Activated CD8-positive, alpha-beta T cell treated with anti-CD3 and anti-CD28 coated beads, Interleukin-2, amount 10 ng/mL, durations not matched to agents 7 days and 5 days (primary cell): ENCODE measurements at regions not wholly inside any gene's neighbourhood (a gene's known extent, or its start where the extent isn't known, plus 50 kb on each side); places are given as distances from the start of the nearest gene placed in this dataset.

Experiments used
- ATAC-seq: fragments of 150-1000 bp; cut with Tn5 transposase; one replicate; pipeline ENCODE4 v1.10.0; 2021; ENCODE audit warnings: moderate library complexity
- CTCF ChIA-PET: fragments of 350-600 bp; sonication (Branson Sonifier 250); formaldehyde crosslinking; loops from one replicate; lab custom pipeline; 2021; ENCODE audit warnings: antibody characterized with exemption; lab: Charles Lee
- POLR2A ChIA-PET: fragments of 350-600 bp; sonication (Branson Sonifier 250); formaldehyde crosslinking; loops from one replicate; lab custom pipeline; 2021; ENCODE audit warnings: antibody characterized with exemption; lab: Charles Lee
- DNase-seq: peaks from one replicate; pipeline ENCODE4 v3.0.0-alpha.2; 2020
- H3K27ac Mint-ChIP-seq: one replicate; pipeline ENCODE4 v1.8.0; 2021; ENCODE audit warnings: mild to moderate bottlenecking, mixed read lengths
- H3K27me3 Mint-ChIP-seq: one replicate; pipeline ENCODE4 v1.8.0; 2021; ENCODE audit warnings: low read depth, mixed read lengths
- H3K36me3 Mint-ChIP-seq: one replicate; pipeline ENCODE4 v1.8.0; 2021; ENCODE audit warnings: low read depth, mixed read lengths
- H3K4me1 Mint-ChIP-seq: one replicate; pipeline ENCODE4 v1.8.0; 2021; ENCODE audit warnings: low read depth, mixed read lengths
- H3K4me3 Mint-ChIP-seq: one replicate; pipeline ENCODE4 v1.8.0; 2021; ENCODE audit warnings: mild to moderate bottlenecking, mixed read lengths
- H3K9me3 Mint-ChIP-seq: one replicate; pipeline ENCODE4 v1.8.0; 2022; ENCODE audit warnings: mixed read lengths; ENCODE audit not compliant: insufficient read depth

GRCh38 chr3:152160350-152161011 is 108.2 kb upstream of the MBNL1 start:
- Mint-ChIP-seq H3K4me1 (no peaks in the 10 kb centered on the region), H3K36me3 (no peaks in the 10 kb centered on the region), H3K27me3 (peaks cover 6% of the 10 kb centered on the region), H3K4me3 (no peak overlapping the region), H3K27ac (no peak overlapping the region), H3K9me3 (peaks cover 6% of the 10 kb centered on the region)
- ATAC-seq (no peak), DNase-seq (no peak)
- ChIA-PET CTCF (interaction anchor here (0.7 to 2.3 kb wide), 5 partner anchors 11 to 159 kb away, joined by 3 to 6 read pairs (median 4); no protein-coding TSS in a partner anchor), POLR2A (no interaction called here)

GRCh38 chr3:152172460-152172859 is 96.3 kb upstream of the MBNL1 start:
- Mint-ChIP-seq H3K27ac (no peak overlapping the region), H3K9me3 (no peaks in the 10 kb centered on the region), H3K27me3 (peaks cover 8% of the 10 kb centered on the region), H3K4me3 (no peak overlapping the region), H3K36me3 (no peaks in the 10 kb centered on the region), H3K4me1 (no peaks in the 10 kb centered on the region)
- ATAC-seq (no peak), DNase-seq (no peak)
- CTCF ChIA-PET: interaction anchor here (0.9 to 1.7 kb wide), 2 partner anchors 11 to 137 kb away, joined by 3 to 8 read pairs; no protein-coding TSS in a partner anchor
- POLR2A ChIA-PET: no interaction called here

- H3K4me3 Mint-ChIP-seq: no peak overlapping the region
- no peak overlapping the region for H3K27ac Mint-ChIP-seq
- ATAC-seq: no peak
- no peak for DNase-seq
- H3K9me3 Mint-ChIP-seq: no peaks in the 10 kb centered on the region
- H3K4me1 Mint-ChIP-seq: no peaks in the 10 kb centered on the region
- CTCF ChIA-PET: no interaction called here
- POLR2A ChIA-PET: no interaction called here
- H3K27me3 Mint-ChIP-seq: peaks cover 8% of the 10 kb centered on the region
- H3K36me3 Mint-ChIP-seq: peaks cover 2% of the 10 kb centered on the region
Measured at GRCh38 chr3:152173627-152174026, 95.1 kb upstream of the MBNL1 start.

GRCh38 chr3:152174876-152175527 is 93.7 kb upstream of the MBNL1 start:
- peaks cover 8% of the 10 kb centered on the region for H3K27me3 Mint-ChIP-seq
- H3K4me3 Mint-ChIP-seq: no peak overlapping the region
- ChIA-PET CTCF (no interaction called here), POLR2A (no interaction called here)
- H3K9me3 Mint-ChIP-seq: no peaks in the 10 kb centered on the region
- H3K36me3 Mint-ChIP-seq: peaks cover 2% of the 10 kb centered on the region
- H3K4me1 Mint-ChIP-seq: peaks cover 9% of the 10 kb centered on the region
- DNase-seq (no peak), ATAC-seq (no peak)
- no peak overlapping the region for H3K27ac Mint-ChIP-seq

- Mint-ChIP-seq H3K36me3 (peaks cover 2% of the 10 kb centered on the region), H3K4me1 (peaks cover 11% of the 10 kb centered on the region), H3K9me3 (no peaks in the 10 kb centered on the region), H3K4me3 (no peak overlapping the region), H3K27me3 (peaks cover 8% of the 10 kb centered on the region), H3K27ac (no peak overlapping the region)
- ChIA-PET POLR2A (no interaction called here), CTCF (no interaction called here)
- ATAC-seq (no peak), DNase-seq (no peak)
Measured at GRCh38 chr3:152175528-152175889, 93.2 kb upstream of the MBNL1 start.

- peaks cover 2% of the 10 kb centered on the region for H3K36me3 Mint-ChIP-seq
- H3K27me3 Mint-ChIP-seq: peaks cover 8% of the 10 kb centered on the region
- POLR2A ChIA-PET: no interaction called here
- no peak for DNase-seq
- H3K4me1 Mint-ChIP-seq: peaks cover 11% of the 10 kb centered on the region
- no peak overlapping the region for H3K27ac Mint-ChIP-seq
- no peak overlapping the region for H3K4me3 Mint-ChIP-seq
- ATAC-seq: no peak
- H3K9me3 Mint-ChIP-seq: no peaks in the 10 kb centered on the region
- CTCF ChIA-PET: interaction anchor here (0.6 to 1.5 kb wide), 3 partner anchors 11 to 150 kb away, joined by 3 to 4 read pairs (median 3); no protein-coding TSS in a partner anchor
Measured at GRCh38 chr3:152176241-152176640, 92.5 kb upstream of the MBNL1 start.

- Mint-ChIP-seq H3K9me3 (no peaks in the 10 kb centered on the region), H3K27ac (no peak overlapping the region), H3K27me3 (peaks cover 8% of the 10 kb centered on the region), H3K4me1 (peaks cover 11% of the 10 kb centered on the region), H3K4me3 (no peak overlapping the region), H3K36me3 (peaks cover 2% of the 10 kb centered on the region)
- CTCF ChIA-PET: interaction anchor here (0.7 to 1.7 kb wide), 4 partner anchors 11 to 295 kb away, joined by 3 to 6 read pairs (median 4); no protein-coding TSS in a partner anchor
- DNase-seq (no peak), ATAC-seq (no peak)
- POLR2A ChIA-PET: no interaction called here
Measured at GRCh38 chr3:152176998-152177397, 91.7 kb upstream of the MBNL1 start.

GRCh38 chr3:152177757-152178156 is 91.0 kb upstream of the MBNL1 start:
- H3K27ac Mint-ChIP-seq: no peak overlapping the region
- H3K9me3 Mint-ChIP-seq: no peaks in the 10 kb centered on the region
- H3K4me3 Mint-ChIP-seq: no peak overlapping the region
- H3K27me3 Mint-ChIP-seq: peaks cover 8% of the 10 kb centered on the region
- POLR2A ChIA-PET: no interaction called here
- CTCF ChIA-PET: interaction anchor here (1.4 to 1.7 kb wide), 2 partner anchors 107 to 295 kb away, joined by 5 to 6 read pairs; no protein-coding TSS in a partner anchor
- ATAC-seq (no peak), DNase-seq (no peak)
- H3K4me1 Mint-ChIP-seq: peaks cover 16% of the 10 kb centered on the region
- H3K36me3 Mint-ChIP-seq: peaks cover 2% of the 10 kb centered on the region

GRCh38 chr3:152183473-152183872 is 85.3 kb upstream of the MBNL1 start:
- no peaks in the 10 kb centered on the region for H3K36me3 Mint-ChIP-seq
- CTCF ChIA-PET: interaction anchor here (0.6 to 3.2 kb wide), 53 partner anchors 10 to 978 kb away, joined by 3 to 37 read pairs (median 5); partner anchors contain the start of gene MBNL1
- POLR2A ChIA-PET: interaction anchor here (0.6 to 1.6 kb wide), 8 partner anchors 10 to 86 kb away, joined by 3 to 6 read pairs (median 4); partner anchors contain the start of gene MBNL1
- peaks cover 44% of the 10 kb centered on the region for H3K4me1 Mint-ChIP-seq
- peak; percentile 71 for DNase-seq
- no peak overlapping the region for H3K4me3 Mint-ChIP-seq
- ATAC-seq: peak; percentile 90
- no peaks in the 10 kb centered on the region for H3K27me3 Mint-ChIP-seq
- H3K27ac Mint-ChIP-seq: no peak overlapping the region
- no peaks in the 10 kb centered on the region for H3K9me3 Mint-ChIP-seq

GRCh38 chr3:152184971-152185686 is 83.6 kb upstream of the MBNL1 start:
- no peaks in the 10 kb centered on the region for H3K9me3 Mint-ChIP-seq
- DNase-seq (no peak), ATAC-seq (no peak)
- H3K27me3 Mint-ChIP-seq: no peaks in the 10 kb centered on the region
- no peaks in the 10 kb centered on the region for H3K36me3 Mint-ChIP-seq
- POLR2A ChIA-PET: interaction anchor here (1.5 to 2.5 kb wide), 2 partner anchors 84 to 100 kb away, joined by 4 to 11 read pairs; partner anchors contain the start of gene MBNL1
- H3K4me3 Mint-ChIP-seq: no peak overlapping the region
- H3K4me1 Mint-ChIP-seq: peaks cover 50% of the 10 kb centered on the region
- CTCF ChIA-PET: interaction anchor here (0.9 to 3.2 kb wide), 15 partner anchors 8 to 147 kb away, joined by 3 to 32 read pairs (median 5); partner anchors contain the start of gene MBNL1
- H3K27ac Mint-ChIP-seq: no peak overlapping the region

- H3K27ac Mint-ChIP-seq: no peak overlapping the region
- H3K4me1 Mint-ChIP-seq: peaks cover 57% of the 10 kb centered on the region
- no peaks in the 10 kb centered on the region for H3K36me3 Mint-ChIP-seq
Measured at GRCh38 chr3:152185891-152186630, 82.7 kb upstream of the MBNL1 start.

More at GRCh38 chr3:152185891-152186630, 82.7 kb upstream of the MBNL1 start:
- ATAC-seq (no peak), DNase-seq (no peak)
- CTCF ChIA-PET: interaction anchor here (0.9 to 2.1 kb wide), 7 partner anchors 14 to 99 kb away, joined by 3 to 8 read pairs (median 4); partner anchors contain the start of gene MBNL1
- H3K9me3 Mint-ChIP-seq: no peaks in the 10 kb centered on the region
- H3K4me3 Mint-ChIP-seq: no peak overlapping the region
- no peaks in the 10 kb centered on the region for H3K27me3 Mint-ChIP-seq
- POLR2A ChIA-PET: interaction anchor here (1.5 to 2.5 kb wide), 2 partner anchors 83 to 99 kb away, joined by 4 to 11 read pairs; partner anchors contain the start of gene MBNL1
